Testis (tissue), 2 donors: ENCODE measurements at regions not wholly inside any gene's neighbourhood (a gene's known extent, or its start where the extent isn't known, plus 50 kb on each side); places are given as distances from the start of the nearest gene placed in this dataset.

Experiments used
- DNase-seq: peaks from one replicate; pipeline ENCODE4 v3.0.0-alpha.2; 2019
- H3K27ac ChIP-seq, 2 donors: fragments of 200-600 bp; sonication (generic); one replicate each; pipeline ENCODE4 v1.5.1; 2019
- H3K27me3 ChIP-seq: fragments of 200-600 bp; sonication (generic); one replicate; pipeline ENCODE4 v1.5.1; 2019
- H3K36me3 ChIP-seq: fragments of 200-600 bp; sonication (generic); one replicate; pipeline ENCODE4 v1.5.1; 2017; ENCODE audit warnings: low read depth; ENCODE audit errors: missing control alignments
- H3K4me1 ChIP-seq: fragments of 200-600 bp; sonication (generic); one replicate; pipeline ENCODE4 v1.5.1; 2019
- H3K4me3 ChIP-seq, 2 donors: fragments of 200-600 bp; sonication (generic); one replicate each; pipeline ENCODE4 v1.5.1; 2017 to 2019
- H3K9me3 ChIP-seq: fragments of 200-600 bp; sonication (generic); one replicate; pipeline ENCODE4 v1.5.1; 2017
- CTCF ChIP-seq, 3 experiments: fragments of 450-650 bp in 2 of 3; fragments of 200-600 bp in 1 of 3; sonication (generic) in 1 of 3; IDR thresholded peaks; one replicate each; pipeline ENCODE4 v1.5.1; 2016 to 2019; ENCODE audit warnings: antibody characterized with exemption in 3 of 3, mild to moderate bottlenecking in 2 of 3, moderate library complexity in 1 of 3
- POLR2A ChIP-seq: fragments of 450-650 bp; IDR thresholded peaks from one replicate; pipeline ENCODE4 v1.6.1; 2017; ENCODE audit warnings: antibody characterized with exemption, mild to moderate bottlenecking, moderate library complexity
- WGBS, 2 donors: methylation state at CpG; one replicate each; pipeline ENCODE4 v1.1.5; 2018; 5-methylcytosine and 5-hydroxymethylcytosine counted together
- intact Hi-C: fragments of 100-400 bp; cut with DNase I; formaldehyde crosslinking; loops from one replicate; pipeline ENCODE4 v1.15.1; 2023; ENCODE audit warnings: low total_unique reads

- 90% methylated on average over 13 of the region's 13 CpGs for WGBS, 2 donors
- Histone ChIP-seq H3K4me1 (no peaks in the 10 kb centered on the region), H3K36me3 (no peaks in the 10 kb centered on the region), H3K27ac (no peak overlapping the region), H3K27me3 (no peaks in the 10 kb centered on the region), H3K4me3 (no peak overlapping the region), H3K9me3 (no peaks in the 10 kb centered on the region)
- intact Hi-C loops, result no loop called here
- DNase-seq, result no peak
- TF ChIP-seq POLR2A, result no peak
- no peak for TF ChIP-seq CTCF (IDR thresholded peaks at IDR 0.05)
Measured at GRCh38 chr7:66503036-66503370, 125.7 kb upstream of the KCTD7 start.

- whole genome bisulfite sequencing, 2 donors, result 78 to 85% methylated on average over 16 to 19 of the region's 19 CpGs
- Histone ChIP-seq H3K27me3 (no peaks in the 10 kb centered on the region), H3K36me3 (no peaks in the 10 kb centered on the region), H3K4me1 (no peaks in the 10 kb centered on the region), H3K9me3 (no peaks in the 10 kb centered on the region), H3K4me3 (no peak overlapping the region), H3K27ac (no peak overlapping the region)
- intact Hi-C loops, result no loop called here
- DNase-seq, result no peak
- TF ChIP-seq CTCF (IDR thresholded peaks at IDR 0.05), result no peak
- TF ChIP-seq POLR2A, result no peak
Measured at GRCh38 chr7:66503551-66504031, 125.1 kb upstream of the KCTD7 start.

GRCh38 chr7:66504131-66504530, 124.5 kb upstream of the KCTD7 start:
- no peaks in the 10 kb centered on the region for H3K27me3 ChIP-seq
- intact Hi-C loops, result no loop called here
- no peak overlapping the region for H3K27ac ChIP-seq
- 61 to 74% methylated on average over 7 to 10 of the region's 10 CpGs for WGBS, 2 donors
- DNase-seq, result no peak
- no peak for TF ChIP-seq POLR2A
- no peak for TF ChIP-seq CTCF (IDR thresholded peaks at IDR 0.05)
- H3K4me1 ChIP-seq, result no peaks in the 10 kb centered on the region
- no peak overlapping the region for H3K4me3 ChIP-seq
- H3K9me3 ChIP-seq, result no peaks in the 10 kb centered on the region
- H3K36me3 ChIP-seq, result no peaks in the 10 kb centered on the region

- no peaks in the 10 kb centered on the region for H3K9me3 ChIP-seq
- H3K4me1 ChIP-seq, result no peaks in the 10 kb centered on the region
- WGBS, 2 donors, result 80 to 92% methylated on average over 24 to 30 of the region's 30 CpGs
- no peak for TF ChIP-seq POLR2A
- no peak for TF ChIP-seq CTCF (IDR thresholded peaks at IDR 0.05)
- H3K27ac ChIP-seq, result no peak overlapping the region
- intact Hi-C loops, result no loop called here
- H3K27me3 ChIP-seq, result no peaks in the 10 kb centered on the region
- DNase-seq, result no peak
- no peaks in the 10 kb centered on the region for H3K36me3 ChIP-seq
- peak overlapping the region; percentile 17 to 19 for H3K4me3 ChIP-seq
Measured at GRCh38 chr7:66505009-66505408, 123.7 kb upstream of the KCTD7 start.
